ENCODE measurements at regions not wholly inside any gene's neighbourhood (a gene's known extent, or its start where the extent isn't known, plus 50 kb on each side); places are given as distances from the start of the nearest gene placed in this dataset.

DNA sequence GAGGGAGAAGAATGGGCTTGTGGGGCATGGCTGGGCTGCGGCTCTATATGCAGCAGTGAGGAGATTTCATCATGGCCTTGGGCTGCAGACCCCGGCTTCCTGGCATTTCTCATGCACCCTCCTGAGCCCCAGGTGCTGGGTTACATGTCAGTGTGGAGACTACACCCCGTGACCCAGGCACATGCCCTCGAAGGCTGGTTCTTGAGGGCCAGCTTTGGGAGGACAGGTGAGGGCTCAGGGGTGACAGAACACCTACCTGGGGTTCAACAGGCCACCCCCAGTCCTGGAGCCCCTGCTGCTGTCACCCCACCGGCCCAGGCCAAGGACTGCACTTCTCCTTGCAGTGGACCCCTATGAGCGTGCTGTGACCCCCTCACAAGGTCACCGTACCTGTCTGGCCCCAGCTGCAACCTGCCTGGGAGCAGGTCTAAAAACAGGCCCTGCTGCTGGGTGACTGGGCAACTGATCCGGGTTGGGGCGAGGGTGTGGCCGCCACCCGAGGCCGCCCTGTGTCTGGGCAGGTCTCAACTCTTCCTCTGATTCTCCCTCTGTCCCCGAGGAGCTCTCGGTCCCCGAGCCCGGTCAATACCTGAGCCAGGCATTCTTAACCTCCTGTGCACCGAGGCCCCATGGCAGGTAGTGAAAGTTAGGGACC is 94.8 kb upstream of the OTOS start:
- TF ChIP-seq, protein P1, sequence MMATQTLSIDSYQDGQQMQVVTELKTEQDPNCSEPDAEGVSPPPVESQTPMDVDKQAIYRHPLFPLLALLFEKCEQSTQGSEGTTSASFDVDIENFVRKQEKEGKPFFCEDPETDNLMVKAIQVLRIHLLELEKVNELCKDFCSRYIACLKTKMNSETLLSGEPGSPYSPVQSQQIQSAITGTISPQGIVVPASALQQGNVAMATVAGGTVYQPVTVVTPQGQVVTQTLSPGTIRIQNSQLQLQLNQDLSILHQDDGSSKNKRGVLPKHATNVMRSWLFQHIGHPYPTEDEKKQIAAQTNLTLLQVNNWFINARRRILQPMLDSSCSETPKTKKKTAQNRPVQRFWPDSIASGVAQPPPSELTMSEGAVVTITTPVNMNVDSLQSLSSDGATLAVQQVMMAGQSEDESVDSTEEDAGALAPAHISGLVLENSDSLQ (IDR thresholded peaks at IDR 0.05): no peak
- intact Hi-C loops (cut with micrococcal nuclease; ENCODE audit: unreplicated experiment) (no loop called here), in situ Hi-C loops (cut with MboI) (no loop called here)
- Histone ChIP-seq H3K27ac (ENCODE audit: control insufficient read depth, insufficient read depth) (no peak overlapping the region), H3K4me2 (ENCODE audit: control insufficient read depth, insufficient read depth) (no peak overlapping the region), H3K27me3 (replicated peaks in 1 of 2; ENCODE audit: control insufficient read depth in 2 of 2, insufficient read depth in 2 of 2, low read length in 1 of 2) (no peaks in the 10 kb centered on the region), H4K20me1 (ENCODE audit: control insufficient read depth, insufficient read depth) (no peaks in the 10 kb centered on the region), H3K36me3 (ENCODE audit: control insufficient read depth in 2 of 2, insufficient read depth in 2 of 2, low read length in 1 of 2) (no peaks in the 10 kb centered on the region), H3K4me3 (no peak overlapping the region), H3K4me1 (ENCODE audit: control insufficient read depth, insufficient read depth, low read length) (no peaks in the 10 kb centered on the region), H3K9me3 (replicated peaks; ENCODE audit: control insufficient read depth, insufficient read depth, low read length) (no peaks in the 10 kb centered on the region; the same call in 2 of the 3 replicates), H3K79me2 (ENCODE audit: control insufficient read depth, insufficient read depth, low read length) (no peaks in the 10 kb centered on the region), H2AFZ (ENCODE audit: control insufficient read depth, low read depth, low read length) (no peak overlapping the region), H3K9ac (ENCODE audit: control insufficient read depth, insufficient read depth, low read length) (no peak overlapping the region)
- no TSS peak for BruUV-seq (replicated peaks)
- ChIA-PET CTCF (no interaction called here), RAD21 (ENCODE audit: unreplicated experiment) (no interaction called here), POLR2A (no interaction called here), SMC1A (ENCODE audit: uncharacterized antibody, unreplicated experiment) (no interaction called here)
- DNase-seq (ENCODE audit: low read depth, low spot score): no peak
- ATAC-seq: no peak
- WGBS (ENCODE audit: insufficient coverage, insufficient replicate concordance, low lambda C conversion rate, missing lambda C conversion rate): 31% methylated on average over 17 of the region's 17 CpGs
- no peak for FAIRE-seq

DNA sequence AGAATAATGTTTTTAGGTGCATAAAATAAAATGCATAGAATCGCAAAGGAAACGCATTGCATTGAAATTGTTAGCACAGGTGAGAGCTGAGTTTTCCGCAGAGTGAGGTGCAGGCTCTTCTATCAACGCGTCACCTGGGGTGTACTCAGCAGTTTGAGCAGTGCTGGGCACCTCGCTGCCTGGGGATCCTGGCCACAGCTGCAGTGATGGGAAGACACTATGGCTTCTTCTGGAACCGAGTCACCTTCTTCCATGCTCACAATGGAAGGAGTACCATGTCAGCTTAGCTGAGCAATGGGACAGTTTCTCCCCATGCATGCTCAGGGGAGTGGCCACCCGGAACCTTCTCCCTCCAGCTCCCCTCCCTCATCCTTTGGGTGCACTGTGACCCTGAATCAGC is 95.4 kb upstream of the OTOS start:
- H3K9ac ChIP-seq (ENCODE audit: control insufficient read depth, insufficient read depth, low read length): no peak overlapping the region
- CTCF ChIA-PET: no interaction called here
- DNase-seq (ENCODE audit: low read depth, low spot score) (no peak), FAIRE-seq (no peak), ATAC-seq (no peak)
- POLR2A ChIA-PET: no interaction called here
- RAD21 ChIA-PET (ENCODE audit: unreplicated experiment): no interaction called here
- TF ChIP-seq SP1 (IDR thresholded peaks at IDR 0.05; ENCODE audit: low read depth, low read length): no peak
- no peak for TF ChIP-seq KDM1A (IDR thresholded peaks at IDR 0.05; ENCODE audit: borderline replicate concordance)
- no peak for TF ChIP-seq SMARCA5 (IDR thresholded peaks at IDR 0.05)
- TF ChIP-seq BCL11A (IDR thresholded peaks at IDR 0.05; ENCODE audit: low read depth, low read length): no peak
- TF ChIP-seq ESRRA (IDR thresholded peaks at IDR 0.05; ENCODE audit: low read length): no peak
- TF ChIP-seq TAF1 (IDR thresholded peaks at IDR 0.05; ENCODE audit: borderline replicate concordance, low read depth, low read length): no peak
- no peak for TF ChIP-seq MXI1 (IDR thresholded peaks at IDR 0.05; ENCODE audit: low read depth, low read length)
- no peak for TF ChIP-seq LARP7 (IDR thresholded peaks at IDR 0.05)
- TF ChIP-seq SPI1 (IDR thresholded peaks at IDR 0.05; ENCODE audit: borderline replicate concordance, insufficient read depth, low read depth, low read length): no peak
- no TSS peak for BruUV-seq (replicated peaks)
- 62% methylated on average over 8 of the region's 8 CpGs for WGBS (ENCODE audit: insufficient coverage, insufficient replicate concordance, low lambda C conversion rate, missing lambda C conversion rate)
- no peak overlapping the region for H3K4me3 ChIP-seq
- no peaks in the 10 kb centered on the region for H3K9me3 ChIP-seq (replicated peaks; ENCODE audit: control insufficient read depth, insufficient read depth, low read length)
- no peaks in the 10 kb centered on the region for H3K4me1 ChIP-seq (ENCODE audit: control insufficient read depth, insufficient read depth, low read length)
- no peaks in the 10 kb centered on the region for H3K36me3 ChIP-seq (ENCODE audit: control insufficient read depth in 2 of 2, insufficient read depth in 2 of 2, low read length in 1 of 2)
- in situ Hi-C loops (cut with MboI) (no loop called here), intact Hi-C loops (cut with micrococcal nuclease; ENCODE audit: unreplicated experiment) (no loop called here)
- no peak overlapping the region for H3K27ac ChIP-seq (ENCODE audit: control insufficient read depth, insufficient read depth)
- H4K20me1 ChIP-seq (ENCODE audit: control insufficient read depth, insufficient read depth): no peaks in the 10 kb centered on the region
- no peak overlapping the region for H2AFZ ChIP-seq (ENCODE audit: control insufficient read depth, low read depth, low read length)
- no peaks in the 10 kb centered on the region for H3K79me2 ChIP-seq (ENCODE audit: control insufficient read depth, insufficient read depth, low read length)
- SMC1A ChIA-PET (ENCODE audit: uncharacterized antibody, unreplicated experiment): no interaction called here
- no peaks in the 10 kb centered on the region for H3K27me3 ChIP-seq (replicated peaks in 1 of 2; ENCODE audit: control insufficient read depth in 2 of 2, insufficient read depth in 2 of 2, low read length in 1 of 2)
- H3K4me2 ChIP-seq (ENCODE audit: control insufficient read depth, insufficient read depth): no peak overlapping the region

Measured in GM12878 (cell line).